Esophagus (tissue), 2 donors: ENCODE measurements at regions not wholly inside any gene's neighbourhood (a gene's known extent, or its start where the extent isn't known, plus 50 kb on each side); places are given as distances from the start of the nearest gene placed in this dataset.
"Not testable (repeated sequence)": the region's sequence is repeated elsewhere in the genome, so short reads cannot be mapped to it uniquely, and the experiment has no call there.

Experiments used
- H3K27ac ChIP-seq, 2 donors: one replicate each; pipeline ENCODE4 v1.5.1; 2013; ENCODE audit warnings: low read depth in 2 of 2, mild to moderate bottlenecking in 2 of 2, inconsistent platforms in 1 of 2, low read length in 1 of 2, moderate library complexity in 1 of 2
- H3K27me3 ChIP-seq, 2 donors: one replicate each; pipeline ENCODE4 v1.6.1; 2013; ENCODE audit warnings: low read length in 2 of 2, control low read depth in 1 of 2, mild to moderate bottlenecking in 1 of 2; ENCODE audit not compliant: insufficient read depth in 2 of 2, control insufficient read depth in 1 of 2
- H3K36me3 ChIP-seq, 2 donors: one replicate each; pipeline ENCODE4 v1.6.1; 2013; ENCODE audit warnings: low read length in 1 of 2; ENCODE audit not compliant: control insufficient read depth in 2 of 2, insufficient read depth in 2 of 2
- H3K4me1 ChIP-seq, 2 donors: one replicate each; pipeline ENCODE4 v1.6.1; 2013; ENCODE audit warnings: low read length in 1 of 2; ENCODE audit not compliant: control insufficient read depth in 2 of 2, insufficient read depth in 2 of 2
- H3K4me3 ChIP-seq, 2 donors: one replicate each; pipeline ENCODE4 v1.5.1; 2013; ENCODE audit warnings: low read length in 2 of 2, mild to moderate bottlenecking in 2 of 2, low read depth in 1 of 2, moderate library complexity in 1 of 2
- H3K9me3 ChIP-seq, 2 donors: one replicate each; pipeline ENCODE4 v1.6.1; 2013; ENCODE audit warnings: mild to moderate bottlenecking in 2 of 2, low read depth in 1 of 2, low read length in 1 of 2, moderate library complexity in 1 of 2; ENCODE audit not compliant: control insufficient read depth in 2 of 2, insufficient read depth in 1 of 2
- WGBS, 2 donors: extraction: QIAGEN DNeasy Blood & Tissue Kit; methylation state at CpG; one replicate each; pipeline ENCODE4 v1.1.7; 2013; 5-methylcytosine and 5-hydroxymethylcytosine counted together
- donor health status: healthy with polysubstance abuse.
- donor health status: Bipolar disorder and iron deficiency.

GRCh38 chr11:13184295-13184794 is 93.2 kb upstream of the BMAL1 start:
- no peaks in the 10 kb centered on the region for H3K27me3 ChIP-seq
- WGBS, 2 donors: 70 to 71% methylated on average over 9 of the region's 9 CpGs
- no peaks in the 10 kb centered on the region for H3K36me3 ChIP-seq
- H3K9me3 ChIP-seq: no peaks in the 10 kb centered on the region
- no peak overlapping the region for H3K4me3 ChIP-seq
- H3K27ac ChIP-seq: no peak overlapping the region
- no peaks in the 10 kb centered on the region for H3K4me1 ChIP-seq

GRCh38 chr11:13188179-13188578 is 89.4 kb upstream of the BMAL1 start:
- Histone ChIP-seq H3K4me3 (no peak overlapping the region), H3K27ac (no peak overlapping the region), H3K9me3 (no peaks in the 10 kb centered on the region), H3K36me3 (no peaks in the 10 kb centered on the region), H3K4me1 (no peaks in the 10 kb centered on the region), H3K27me3 (no peaks in the 10 kb centered on the region)

GRCh38 chr11:13189561-13190426 is 87.8 kb upstream of the BMAL1 start:
- Histone ChIP-seq H3K4me3 (no peak overlapping the region), H3K27me3 (no peaks in the 10 kb centered on the region), H3K9me3 (no peaks in the 10 kb centered on the region), H3K4me1 (no peaks in the 10 kb centered on the region), H3K27ac (no peak overlapping the region), H3K36me3 (no peaks in the 10 kb centered on the region)
- 52 to 63% methylated on average over 4 of the region's 4 CpGs for whole genome bisulfite sequencing, 2 donors

GRCh38 chr11:13193613-13194012 is 84.0 kb upstream of the BMAL1 start:
- WGBS, 2 donors: 72 to 73% methylated on average over 4 of the region's 4 CpGs
- no peak overlapping the region for H3K4me3 ChIP-seq

GRCh38 chr11:13197374-13197773 is 80.2 kb upstream of the BMAL1 start:
- not testable (repeated sequence) for H3K36me3 ChIP-seq, H3K4me1 ChIP-seq, H3K9me3 ChIP-seq, H3K27ac ChIP-seq, H3K4me3 ChIP-seq, H3K27me3 ChIP-seq
- WGBS, 2 donors: 36 to 52% methylated on average over 1 of the region's 1 CpG

More at GRCh38 chr11:13193613-13194012, 84.0 kb upstream of the BMAL1 start:
- Histone ChIP-seq H3K36me3 (no peaks in the 10 kb centered on the region), H3K9me3 (peaks cover 2 to 4% of the 10 kb centered on the region in 2 donors), H3K27me3 (no peaks in the 10 kb centered on the region), H3K4me1 (no peaks in the 10 kb centered on the region), H3K27ac (no peak overlapping the region)

- H3K36me3 ChIP-seq: no peaks in the 10 kb centered on the region
- no peaks in the 10 kb centered on the region for H3K4me1 ChIP-seq
- no peak overlapping the region for H3K4me3 ChIP-seq
- WGBS, 2 donors: 79 to 84% methylated on average over 4 of the region's 4 CpGs
- no peaks in the 10 kb centered on the region for H3K9me3 ChIP-seq
- H3K27me3 ChIP-seq: no peaks in the 10 kb centered on the region
- no peak overlapping the region for H3K27ac ChIP-seq
Observed at GRCh38 chr11:13205486-13205885, 72.1 kb upstream of the BMAL1 start.

GRCh38 chr11:13206086-13206640 is 71.4 kb upstream of the BMAL1 start:
- Histone ChIP-seq H3K27me3 (no peaks in the 10 kb centered on the region), H3K27ac (no peak overlapping the region), H3K9me3 (no peaks in the 10 kb centered on the region), H3K4me3 (no peak overlapping the region), H3K36me3 (no peaks in the 10 kb centered on the region), H3K4me1 (no peaks in the 10 kb centered on the region)
- WGBS, 2 donors: 62 to 73% methylated on average over 6 of the region's 6 CpGs

GRCh38 chr11:13207270-13207664 is 70.3 kb upstream of the BMAL1 start:
- no peak overlapping the region for H3K4me3 ChIP-seq
- H3K27ac ChIP-seq: peak overlapping the region in 1 of 2 donors; percentile 83
- no peaks in the 10 kb centered on the region for H3K27me3 ChIP-seq
- no peaks in the 10 kb centered on the region for H3K36me3 ChIP-seq
- H3K4me1 ChIP-seq: no peaks in the 10 kb centered on the region
- 48 to 52% methylated on average over 3 of the region's 3 CpGs for WGBS, 2 donors
- no peaks in the 10 kb centered on the region for H3K9me3 ChIP-seq

GRCh38 chr11:13207665-13208594 is 69.7 kb upstream of the BMAL1 start:
- H3K27me3 ChIP-seq: no peaks in the 10 kb centered on the region
- peak overlapping the region; percentile 73 to 83 for H3K27ac ChIP-seq
- no peaks in the 10 kb centered on the region for H3K36me3 ChIP-seq
- H3K9me3 ChIP-seq: no peaks in the 10 kb centered on the region
- 20% methylated on average over 15 to 16 of the region's 16 CpGs for WGBS, 2 donors
- no peaks in the 10 kb centered on the region for H3K4me1 ChIP-seq
- peak overlapping the region; percentile 20 to 54 for H3K4me3 ChIP-seq
